ENCODE measurements at regions not wholly inside any gene's neighbourhood (a gene's known extent, or its start where the extent isn't known, plus 50 kb on each side); places are given as distances from the start of the nearest gene placed in this dataset.

DNA sequence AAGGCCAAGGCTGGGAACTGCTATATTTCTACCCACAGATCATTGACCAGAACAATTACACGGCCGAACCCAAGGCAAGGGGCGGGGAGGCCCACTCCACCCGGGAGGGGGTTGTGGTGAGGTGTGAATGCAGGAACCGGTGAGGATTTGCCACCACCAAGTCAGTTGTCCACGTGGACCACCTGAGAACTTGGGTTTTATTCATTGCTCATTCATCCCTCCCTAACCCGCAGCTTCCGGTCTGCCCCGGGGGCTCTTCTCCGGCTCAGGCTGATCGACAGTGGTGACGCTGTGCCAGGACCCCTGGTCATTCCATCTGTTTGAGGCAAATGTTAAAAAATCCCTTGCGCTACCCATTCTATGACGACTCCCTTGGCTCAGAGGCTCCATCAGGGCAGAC, 127.7 kb upstream of the RTL1 start:
- Histone ChIP-seq H3K36me3 (replicated peaks; ENCODE audit: low read depth, low read length) (no peaks in the 10 kb centered on the region), H4K20me1 (ENCODE audit: insufficient read depth, low read length) (no peaks in the 10 kb centered on the region)

GRCh38 chr14:101031721-101032120, 128.2 kb upstream of the RTL1 start:
- Histone ChIP-seq H3K4me1 (ENCODE audit: low read length) (no peaks in the 10 kb centered on the region), H3K27me3 (ENCODE audit: low read depth, low read length) (no peaks in the 10 kb centered on the region), H3K79me2 (ENCODE audit: low read length) (no peaks in the 10 kb centered on the region), H4K20me1 (ENCODE audit: insufficient read depth, low read length) (no peaks in the 10 kb centered on the region), H3K4me3 (ENCODE audit: low read length) (no peak overlapping the region), H3K9ac (ENCODE audit: low read length) (no peak overlapping the region), H3K27ac (ENCODE audit: low read length) (no peak overlapping the region), H2AFZ (ENCODE audit: low read depth, low read length) (no peak overlapping the region), H3K36me3 (replicated peaks; ENCODE audit: low read depth, low read length) (no peaks in the 10 kb centered on the region), H3K9me3 (ENCODE audit: insufficient read depth, low read length) (no peaks in the 10 kb centered on the region), H3K4me2 (ENCODE audit: low read length) (no peak overlapping the region)
- TF ChIP-seq, protein P1, sequence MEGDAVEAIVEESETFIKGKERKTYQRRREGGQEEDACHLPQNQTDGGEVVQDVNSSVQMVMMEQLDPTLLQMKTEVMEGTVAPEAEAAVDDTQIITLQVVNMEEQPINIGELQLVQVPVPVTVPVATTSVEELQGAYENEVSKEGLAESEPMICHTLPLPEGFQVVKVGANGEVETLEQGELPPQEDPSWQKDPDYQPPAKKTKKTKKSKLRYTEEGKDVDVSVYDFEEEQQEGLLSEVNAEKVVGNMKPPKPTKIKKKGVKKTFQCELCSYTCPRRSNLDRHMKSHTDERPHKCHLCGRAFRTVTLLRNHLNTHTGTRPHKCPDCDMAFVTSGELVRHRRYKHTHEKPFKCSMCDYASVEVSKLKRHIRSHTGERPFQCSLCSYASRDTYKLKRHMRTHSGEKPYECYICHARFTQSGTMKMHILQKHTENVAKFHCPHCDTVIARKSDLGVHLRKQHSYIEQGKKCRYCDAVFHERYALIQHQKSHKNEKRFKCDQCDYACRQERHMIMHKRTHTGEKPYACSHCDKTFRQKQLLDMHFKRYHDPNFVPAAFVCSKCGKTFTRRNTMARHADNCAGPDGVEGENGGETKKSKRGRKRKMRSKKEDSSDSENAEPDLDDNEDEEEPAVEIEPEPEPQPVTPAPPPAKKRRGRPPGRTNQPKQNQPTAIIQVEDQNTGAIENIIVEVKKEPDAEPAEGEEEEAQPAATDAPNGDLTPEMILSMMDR (IDR thresholded peaks at IDR 0.05; ENCODE audit: low read depth, low read length), result no peak
- no peak for TF ChIP-seq EZH2phosphoT487 (IDR thresholded peaks at IDR 0.05; ENCODE audit: low read depth)

More for the DNA sequence above, 127.7 kb upstream of the RTL1 start:
- Histone ChIP-seq H2AFZ (ENCODE audit: low read depth, low read length) (no peak overlapping the region), H3K27ac (ENCODE audit: low read length) (no peak overlapping the region), H3K79me2 (ENCODE audit: low read length) (no peaks in the 10 kb centered on the region), H3K4me1 (ENCODE audit: low read length) (no peaks in the 10 kb centered on the region), H3K4me3 (ENCODE audit: low read length) (no peak overlapping the region), H3K9me3 (ENCODE audit: insufficient read depth, low read length) (no peaks in the 10 kb centered on the region), H3K9ac (ENCODE audit: low read length) (no peak overlapping the region), H3K4me2 (ENCODE audit: low read length) (no peak overlapping the region), H3K27me3 (ENCODE audit: low read depth, low read length) (no peaks in the 10 kb centered on the region)
- TF ChIP-seq EZH2phosphoT487 (IDR thresholded peaks at IDR 0.05; ENCODE audit: low read depth), result no peak
- TF ChIP-seq, protein P1 (IDR thresholded peaks at IDR 0.05; ENCODE audit: low read depth, low read length), result no peak

GRCh38 chr14:101032433-101032832, 128.9 kb upstream of the RTL1 start:
- Histone ChIP-seq H3K4me2 (ENCODE audit: low read length) (no peak overlapping the region), H3K36me3 (replicated peaks; ENCODE audit: low read depth, low read length) (no peaks in the 10 kb centered on the region), H3K9ac (ENCODE audit: low read length) (no peak overlapping the region), H3K4me1 (ENCODE audit: low read length) (no peaks in the 10 kb centered on the region), H3K27me3 (ENCODE audit: low read depth, low read length) (no peaks in the 10 kb centered on the region), H3K27ac (ENCODE audit: low read length) (no peak overlapping the region), H3K4me3 (ENCODE audit: low read length) (no peak overlapping the region), H4K20me1 (ENCODE audit: insufficient read depth, low read length) (no peaks in the 10 kb centered on the region), H3K79me2 (ENCODE audit: low read length) (no peaks in the 10 kb centered on the region), H2AFZ (ENCODE audit: low read depth, low read length) (no peak overlapping the region), H3K9me3 (ENCODE audit: insufficient read depth, low read length) (no peaks in the 10 kb centered on the region)
- no peak for TF ChIP-seq EZH2phosphoT487 (IDR thresholded peaks at IDR 0.05; ENCODE audit: low read depth)
- TF ChIP-seq, protein P1 (IDR thresholded peaks at IDR 0.05; ENCODE audit: low read depth, low read length), result no peak

GRCh38 chr14:101033006-101033405, 129.5 kb upstream of the RTL1 start:
- H3K4me2 ChIP-seq (ENCODE audit: low read length), result no peak overlapping the region
- no peak for TF ChIP-seq EZH2phosphoT487 (IDR thresholded peaks at IDR 0.05; ENCODE audit: low read depth)
- TF ChIP-seq, protein P1 (IDR thresholded peaks at IDR 0.05; ENCODE audit: low read depth, low read length), result no peak
- H4K20me1 ChIP-seq (ENCODE audit: insufficient read depth, low read length), result no peaks in the 10 kb centered on the region
- H3K36me3 ChIP-seq (replicated peaks; ENCODE audit: low read depth, low read length), result no peaks in the 10 kb centered on the region
- H2AFZ ChIP-seq (ENCODE audit: low read depth, low read length), result no peak overlapping the region
- H3K4me3 ChIP-seq (ENCODE audit: low read length), result no peak overlapping the region
- H3K79me2 ChIP-seq (ENCODE audit: low read length), result no peaks in the 10 kb centered on the region
- H3K4me1 ChIP-seq (ENCODE audit: low read length), result no peaks in the 10 kb centered on the region
- H3K27ac ChIP-seq (ENCODE audit: low read length), result no peak overlapping the region
- no peak overlapping the region for H3K9ac ChIP-seq (ENCODE audit: low read length)
- H3K27me3 ChIP-seq (ENCODE audit: low read depth, low read length), result no peaks in the 10 kb centered on the region
- no peaks in the 10 kb centered on the region for H3K9me3 ChIP-seq (ENCODE audit: insufficient read depth, low read length)

All from OCI-LY3 (cell line).